22Rv1 (cell line): ENCODE measurements at regions not wholly inside any gene's neighbourhood (a gene's known extent, or its start where the extent isn't known, plus 50 kb on each side); places are given as distances from the start of the nearest gene placed in this dataset.
"Not testable (repeated sequence)": the region's sequence is repeated elsewhere in the genome, so short reads cannot be mapped to it uniquely, and the experiment has no call there.

Source experiments
- CTCF ChIP-seq: fragments of 450-650 bp; IDR thresholded peaks from 2 replicates; pipeline ENCODE4 v1.5.1; 2017; ENCODE audit warnings: mild to moderate bottlenecking
- ZFX ChIP-seq: fragments of 450-650 bp; IDR thresholded peaks from 2 replicates; pipeline ENCODE4 v1.6.1; 2017; ENCODE audit warnings: antibody characterized with exemption, borderline replicate concordance

GRCh38 chr1:149361310-149361709, 113.5 kb upstream of the NBPF19 start:
- TF ChIP-seq CTCF, ZFX: not testable (repeated sequence)
